GM19372 (cell line): ENCODE measurements at regions not wholly inside any gene's neighbourhood (a gene's known extent, or its start where the extent isn't known, plus 50 kb on each side); places are given as distances from the start of the nearest gene placed in this dataset.
"Not testable (repeated sequence)": the region's sequence is repeated elsewhere in the genome, so short reads cannot be mapped to it uniquely, and the experiment has no call there.

Experiments used
- ATAC-seq: cut with Tn5 transposase; IDR thresholded peaks from one replicate; pipeline ENCODE4 v1.9.1; 2021; ENCODE audit warnings: mild to moderate bottlenecking, low read depth, moderate library complexity; ENCODE audit not compliant: unreplicated experiment

GRCh38 chr2:58604096-58604495 lies 363.0 kb upstream of the FANCL start:
- no peak for ATAC-seq

- ATAC-seq = no peak
Observed at GRCh38 chr2:58601017-58601416, 359.9 kb upstream of the FANCL start.

GRCh38 chr2:58598171-58598570 lies 357.0 kb upstream of the FANCL start:
- ATAC-seq = no peak

GRCh38 chr2:58595714-58596113 lies 354.6 kb upstream of the FANCL start:
- no peak for ATAC-seq

- ATAC-seq = no peak
Observed at GRCh38 chr2:58594762-58595161, 353.6 kb upstream of the FANCL start.

GRCh38 chr2:58594175-58594574 lies 353.1 kb upstream of the FANCL start:
- ATAC-seq = no peak

- ATAC-seq = not testable (repeated sequence)
Observed at GRCh38 chr2:58586178-58586577, 345.1 kb upstream of the FANCL start.

GRCh38 chr2:58585233-58585632 lies 344.1 kb upstream of the FANCL start:
- no peak for ATAC-seq

GRCh38 chr2:58584606-58585118 lies 343.5 kb upstream of the FANCL start:
- ATAC-seq = no peak

GRCh38 chr2:58578276-58578675 lies 337.2 kb upstream of the FANCL start:
- no peak for ATAC-seq

GRCh38 chr2:58574873-58575272 lies 333.7 kb upstream of the FANCL start:
- ATAC-seq = no peak

- ATAC-seq = no peak
Observed at GRCh38 chr2:58572731-58573130, 331.6 kb upstream of the FANCL start.

- peak; percentile 88 for ATAC-seq
Observed at GRCh38 chr2:58571181-58571852, 330.2 kb upstream of the FANCL start.

- no peak for ATAC-seq
Observed at GRCh38 chr2:58569475-58570185, 328.5 kb upstream of the FANCL start.

GRCh38 chr2:58568901-58569300 lies 327.8 kb upstream of the FANCL start:
- ATAC-seq = no peak

- no peak for ATAC-seq
Observed at GRCh38 chr2:58562276-58562675, 321.2 kb upstream of the FANCL start.

GRCh38 chr2:58560531-58560930 lies 319.4 kb upstream of the FANCL start:
- no peak for ATAC-seq

- no peak for ATAC-seq
Observed at GRCh38 chr2:58558881-58559280, 317.8 kb upstream of the FANCL start.

- ATAC-seq = no peak
Observed at GRCh38 chr2:58557176-58557575, 316.1 kb upstream of the FANCL start.

GRCh38 chr2:58553937-58554336 lies 312.8 kb upstream of the FANCL start:
- ATAC-seq = no peak

GRCh38 chr2:58553522-58553921 lies 312.4 kb upstream of the FANCL start:
- ATAC-seq = no peak
